H1 (cell line): ENCODE measurements at regions not wholly inside any gene's neighbourhood (a gene's known extent, or its start where the extent isn't known, plus 50 kb on each side); places are given as distances from the start of the nearest gene placed in this dataset.
"Not testable (repeated sequence)": the region's sequence is repeated elsewhere in the genome, so short reads cannot be mapped to it uniquely, and the experiment has no call there.

Experiments used
- CTCF ChIA-PET: fragments of 300-600 bp; sonication (Branson Sonifier 250); formaldehyde crosslinking; loops from one replicate; lab custom pipeline; 2021; ENCODE audit not compliant: partially characterized antibody; lab: Charles Lee
- POLR2A ChIA-PET: fragments of 300-600 bp; sonication (Branson Sonifier 250); formaldehyde crosslinking; loops from one replicate; lab custom pipeline; 2021; ENCODE audit warnings: inconsistent platforms; ENCODE audit not compliant: partially characterized antibody; lab: Charles Lee
- DNase-seq, 2 experiments: peaks; one replicate each; pipeline versions ENCODE4 v3.0.0 to v3.0.0-alpha.2; 2010 to 2022; ENCODE audit warnings: low spot score in 2 of 2, low read depth in 1 of 2, mixed read lengths in 1 of 2
- FAIRE-seq: peaks from 2 replicates; lab custom pipeline; 2011; peaks lifted over from hg19 to GRCh38; lab: Jason Lieb, UNC
- H2AFZ ChIP-seq: 2 replicates; pipeline ENCODE4 v1.8.1; 2012; ENCODE audit warnings: low read length, inconsistent platforms
- H2AK5ac ChIP-seq: 2 replicates; pipeline ENCODE4 v1.6.1; 2013; ENCODE audit warnings: low read depth, low read length
- H2BK120ac ChIP-seq: replicated peaks from 2 replicates; pipeline ENCODE3; 2013; ENCODE audit warnings: low read depth, low read length, inconsistent platforms
- H2BK12ac ChIP-seq: 2 replicates; pipeline ENCODE4 v1.6.1; 2013; ENCODE audit warnings: low read depth, low read length
- H2BK15ac ChIP-seq: 2 replicates; pipeline ENCODE4 v1.6.1; 2013; ENCODE audit warnings: low read length
- H2BK20ac ChIP-seq: 2 replicates; pipeline ENCODE4 v1.6.1; 2013; ENCODE audit warnings: low read length
- H2BK5ac ChIP-seq: 2 replicates; pipeline ENCODE4 v1.6.1; 2013; ENCODE audit warnings: low read depth, low read length
- H3K14ac ChIP-seq: 2 replicates; pipeline ENCODE4 v1.6.1; 2013; ENCODE audit warnings: inconsistent platforms; ENCODE audit not compliant: insufficient read length
- H3K18ac ChIP-seq: 2 replicates; pipeline ENCODE4 v1.6.1; 2013; ENCODE audit warnings: low read length; ENCODE audit errors: extremely low read depth
- H3K23ac ChIP-seq: 2 replicates; pipeline ENCODE4 v1.6.1; 2013; ENCODE audit warnings: inconsistent platforms; ENCODE audit not compliant: insufficient read length
- H3K23me2 ChIP-seq: 2 replicates; pipeline ENCODE4 v1.6.1; 2013; ENCODE audit warnings: low read depth, low read length
- H3K27ac ChIP-seq: 2 replicates; pipeline ENCODE4 v1.6.1; 2011; ENCODE audit warnings: low read depth, low read length, inconsistent platforms
- H3K27me3 ChIP-seq, 4 experiments: replicated peaks in 1 of 4; 1 replicate in 1 of 4; 2 replicates in 3 of 4; pipeline versions ENCODE4 v1.6.1 to v1.8.1; 2011 to 2013; ENCODE audit warnings: low read length in 3 of 4, mild to moderate bottlenecking in 3 of 4, inconsistent platforms in 2 of 4, mixed read lengths in 2 of 4, moderate library complexity in 1 of 4; ENCODE audit not compliant: control insufficient read depth in 3 of 4, insufficient read depth in 3 of 4; ENCODE audit errors: extremely low read depth in 1 of 4
- H3K36me3 ChIP-seq, 4 experiments: 2 replicates each; pipeline versions ENCODE4 v1.6.1 to v1.8.1; 2011 to 2013; ENCODE audit warnings: mild to moderate bottlenecking in 4 of 4, low read length in 3 of 4, moderate library complexity in 2 of 4, control low read depth in 1 of 4, inconsistent platforms in 1 of 4; ENCODE audit not compliant: insufficient read depth in 4 of 4, control insufficient read depth in 2 of 4
- H3K4ac ChIP-seq: replicated peaks from 2 replicates; pipeline ENCODE3; 2013; ENCODE audit warnings: low read length, low read depth, mixed read lengths, inconsistent platforms; ENCODE audit not compliant: insufficient read length
- H3K4me1 ChIP-seq, 4 experiments: replicated peaks in 1 of 4; 1 replicate in 1 of 4; 2 replicates in 3 of 4; pipeline versions ENCODE4 v1.6.1 to v1.8.1; 2011 to 2013; ENCODE audit warnings: low read length in 3 of 4, inconsistent platforms in 2 of 4, mixed read lengths in 1 of 4; ENCODE audit not compliant: insufficient read depth in 4 of 4, control insufficient read depth in 3 of 4
- H3K4me2 ChIP-seq, 2 experiments: 2 replicates each; pipeline versions ENCODE4 v1.6.1 to v1.8.1; 2011 to 2013; ENCODE audit warnings: low read depth in 2 of 2, low read length in 2 of 2, control low read depth in 1 of 2, inconsistent platforms in 1 of 2, mild to moderate bottlenecking in 1 of 2; ENCODE audit not compliant: insufficient read depth in 1 of 2
- H3K4me3 ChIP-seq, 4 experiments: fragments of 200-600, 300-600 bp in 1 of 4; sonication (generic), shearing (Covaris generic), sonication (Bioruptor Twin) in 1 of 4; 2 replicates each; pipeline versions ENCODE4 v1.5.1 to v1.8.1; 2011 to 2016; ENCODE audit warnings: low read length in 4 of 4, low read depth in 3 of 4, control low read depth in 2 of 4, inconsistent platforms in 2 of 4, mild to moderate bottlenecking in 2 of 4, mixed read lengths in 1 of 4, moderate library complexity in 1 of 4; ENCODE audit not compliant: insufficient read depth in 2 of 4; ENCODE audit errors: extremely low read depth in 1 of 4
- H3K56ac ChIP-seq: replicated peaks from 2 replicates; pipeline ENCODE3; 2013; ENCODE audit warnings: low read depth, mild to moderate bottlenecking, mixed read lengths, low read length, inconsistent platforms; ENCODE audit not compliant: insufficient read length
- H3K79me1 ChIP-seq: 2 replicates; pipeline ENCODE4 v1.6.1; 2013; ENCODE audit warnings: low read depth, low read length, control low read depth
- H3K79me2 ChIP-seq, 2 experiments: 2 replicates each; pipeline versions ENCODE4 v1.6.1 to v1.8.1; 2012 to 2013; ENCODE audit warnings: low read length in 2 of 2, mild to moderate bottlenecking in 2 of 2, inconsistent platforms in 1 of 2; ENCODE audit not compliant: insufficient read depth in 2 of 2, control insufficient read depth in 1 of 2
- H3K9ac ChIP-seq, 4 experiments: replicated peaks in 1 of 4; 1 replicate in 1 of 4; 2 replicates in 3 of 4; pipeline versions ENCODE4 v1.6.1 to v1.8.1; 2011 to 2013; ENCODE audit warnings: low read depth in 3 of 4, low read length in 3 of 4, control low read depth in 2 of 4, mild to moderate bottlenecking in 2 of 4, moderate library complexity in 2 of 4, inconsistent platforms in 1 of 4; ENCODE audit errors: extremely low read depth in 1 of 4
- H3K9me3 ChIP-seq, 2 experiments: 2 replicates each; pipeline versions ENCODE4 v1.6.1 to v1.8.1; 2012 to 2013; ENCODE audit warnings: mild to moderate bottlenecking in 2 of 2, moderate library complexity in 2 of 2, control low read depth in 1 of 2, inconsistent platforms in 1 of 2, low read depth in 1 of 2, low read length in 1 of 2, mixed read lengths in 1 of 2; ENCODE audit not compliant: insufficient read depth in 2 of 2
- H4K20me1 ChIP-seq, 2 experiments: replicated peaks in 1 of 2; 2 replicates each; pipeline versions ENCODE3 to v1.8.1; 2011 to 2013; ENCODE audit warnings: inconsistent platforms in 2 of 2, low read length in 2 of 2, mild to moderate bottlenecking in 1 of 2; ENCODE audit not compliant: insufficient read depth in 2 of 2, control insufficient read depth in 1 of 2
- H4K5ac ChIP-seq: 2 replicates; pipeline ENCODE4 v1.6.1; 2013; ENCODE audit warnings: low read length, low read depth, mixed read lengths, inconsistent platforms; ENCODE audit not compliant: insufficient read length
- H4K8ac ChIP-seq: 2 replicates; pipeline ENCODE4 v1.8.0; 2013; ENCODE audit warnings: mild to moderate bottlenecking, moderate library complexity, low read length, inconsistent platforms; ENCODE audit not compliant: insufficient read depth; ENCODE audit errors: extremely low read depth
- H4K91ac ChIP-seq: replicated peaks from 2 replicates; pipeline ENCODE3; 2013; ENCODE audit warnings: low read length, mixed read lengths, inconsistent platforms; ENCODE audit not compliant: insufficient read length
- WGBS, 2 experiments: shearing (Covaris generic) in 1 of 2; methylation state at CpG; one replicate each; pipeline versions ENCODE4 v1.1.6 to v1.1.7; 2013 to 2015; ENCODE audit warnings: low lambda C conversion rate in 2 of 2, mixed read lengths in 2 of 2, inconsistent platforms in 1 of 2, low coverage in 1 of 2, missing lambda C conversion rate in 1 of 2; ENCODE audit not compliant: insufficient replicate concordance in 2 of 2, insufficient coverage in 1 of 2, insufficient read length in 1 of 2; ENCODE audit errors: extremely low coverage in 1 of 2, missing lambda C conversion rate in 1 of 2; 5-methylcytosine and 5-hydroxymethylcytosine counted together

DNA sequence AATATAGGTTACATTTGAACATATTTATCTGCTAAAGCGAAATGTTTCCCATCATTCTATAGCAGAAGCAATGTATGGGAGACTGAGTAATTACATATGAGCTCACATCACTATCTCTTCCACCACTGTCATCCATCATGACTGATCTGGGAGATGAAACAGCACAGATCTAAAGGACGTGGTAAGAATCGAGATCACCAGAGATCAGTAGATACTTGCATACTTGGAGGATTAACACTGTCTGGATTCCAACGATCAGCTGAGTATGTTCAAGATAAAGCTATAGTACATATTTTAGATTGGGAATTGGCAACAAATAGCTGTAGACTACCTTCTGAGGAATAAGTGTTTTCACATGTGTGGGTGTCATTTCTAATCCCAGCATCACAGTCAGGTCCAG is 94.6 kb downstream of the FOXD4L6 start:
- H3K79me1 ChIP-seq, H4K20me1 ChIP-seq, H4K8ac ChIP-seq, H3K27ac ChIP-seq, CTCF ChIA-PET, H3K23ac ChIP-seq, H2BK15ac ChIP-seq, H3K27me3 ChIP-seq, FAIRE-seq, H2BK5ac ChIP-seq, H2AFZ ChIP-seq, H2AK5ac ChIP-seq, H3K9me3 ChIP-seq, H4K91ac ChIP-seq, H3K18ac ChIP-seq, H3K56ac ChIP-seq, H3K4me3 ChIP-seq, H3K23me2 ChIP-seq, H3K4ac ChIP-seq, H3K4me1 ChIP-seq, H3K4me2 ChIP-seq, H2BK120ac ChIP-seq, H4K5ac ChIP-seq, H3K9ac ChIP-seq, H2BK12ac ChIP-seq, DNase-seq, H2BK20ac ChIP-seq, H3K36me3 ChIP-seq, H3K79me2 ChIP-seq, H3K14ac ChIP-seq, POLR2A ChIA-PET: not testable (repeated sequence)
- WGBS, 2 experiments = 87% methylated on average over 4 of the region's 4 CpGs; no CpG with 5 or more reads in 1 of the 2 experiments

DNA sequence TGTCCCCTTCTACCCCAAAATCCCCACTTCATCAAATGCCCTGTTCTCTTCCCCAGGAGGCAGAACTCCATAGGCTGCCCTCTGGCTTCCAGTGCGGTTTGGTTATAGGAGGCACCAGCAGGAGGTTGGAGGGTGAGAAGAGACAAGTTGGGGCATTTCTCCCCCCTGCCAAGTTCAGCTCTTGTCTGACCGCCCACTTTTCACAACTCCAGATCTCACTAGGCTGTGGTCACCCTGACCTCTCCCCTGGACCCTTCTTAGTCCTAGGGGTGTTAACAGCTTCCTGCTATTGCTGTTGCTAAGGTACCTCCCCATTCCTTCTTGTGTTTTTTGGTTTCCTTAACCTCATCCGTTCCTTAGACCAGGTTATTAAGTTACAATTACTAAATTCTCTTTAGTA is 95.1 kb downstream of the FOXD4L6 start:
- H2AK5ac ChIP-seq, H3K56ac ChIP-seq, H2BK5ac ChIP-seq, H2BK120ac ChIP-seq, H3K23ac ChIP-seq, H3K79me2 ChIP-seq, H3K4me2 ChIP-seq, H3K4me3 ChIP-seq, H3K27ac ChIP-seq, H2BK20ac ChIP-seq, H3K27me3 ChIP-seq, H4K8ac ChIP-seq, CTCF ChIA-PET, H2BK15ac ChIP-seq, DNase-seq, H3K18ac ChIP-seq, H3K4me1 ChIP-seq, H3K79me1 ChIP-seq, H4K91ac ChIP-seq, POLR2A ChIA-PET, H3K36me3 ChIP-seq, H4K20me1 ChIP-seq, H3K23me2 ChIP-seq, H3K14ac ChIP-seq, H4K5ac ChIP-seq, H3K9ac ChIP-seq, H3K4ac ChIP-seq, H2AFZ ChIP-seq, H3K9me3 ChIP-seq, H2BK12ac ChIP-seq, FAIRE-seq: not testable (repeated sequence)
- WGBS, 2 experiments = 73% methylated on average over 3 of the region's 3 CpGs; no CpG with 5 or more reads in 1 of the 2 experiments
